Pons (tissue), 1 donor: ENCODE measurements at regions not wholly inside any gene's neighbourhood (a gene's known extent, or its start where the extent isn't known, plus 50 kb on each side); places are given as distances from the start of the nearest gene placed in this dataset.

Experiments used
- DNase-seq: peaks from one replicate; pipeline ENCODE4 v3.0.0-alpha.2; 2016; ENCODE audit warnings: low spot score

- no peak for DNase-seq
Measured at GRCh38 chr21:23455676-23456075, 2151.6 kb downstream of the MRPL39 start.

GRCh38 chr21:23452384-23453083 lies 2154.7 kb downstream of the MRPL39 start:
- DNase-seq, result no peak

GRCh38 chr21:23445307-23445706 lies 2162.0 kb downstream of the MRPL39 start:
- DNase-seq, result no peak

- DNase-seq, result no peak
Measured at GRCh38 chr21:23438081-23438480, 2169.2 kb downstream of the MRPL39 start.

- no peak for DNase-seq
Measured at GRCh38 chr21:23402929-23403520, 2204.3 kb downstream of the MRPL39 start.

GRCh38 chr21:23401278-23401677 lies 2206.0 kb downstream of the MRPL39 start:
- DNase-seq, result no peak

- DNase-seq, result no peak
Measured at GRCh38 chr21:23398726-23399125, 2208.6 kb downstream of the MRPL39 start.

- DNase-seq, result no peak
Measured at GRCh38 chr21:23394458-23394857, 2212.8 kb downstream of the MRPL39 start.

- no peak for DNase-seq
Measured at GRCh38 chr21:23384679-23385078, 2222.6 kb downstream of the MRPL39 start.

- DNase-seq, result no peak
Measured at GRCh38 chr21:23374155-23374554, 2233.1 kb downstream of the MRPL39 start.

GRCh38 chr21:23356905-23357304 lies 2250.4 kb downstream of the MRPL39 start:
- no peak for DNase-seq

- no peak for DNase-seq
Measured at GRCh38 chr21:23316190-23316589, 2291.1 kb downstream of the MRPL39 start.

GRCh38 chr21:23308741-23309140 lies 2298.5 kb downstream of the MRPL39 start:
- DNase-seq, result no peak

- no peak for DNase-seq
Measured at GRCh38 chr21:23307065-23307464, 2300.2 kb downstream of the MRPL39 start.

- no peak for DNase-seq
Measured at GRCh38 chr21:23292292-23292691, 2294.1 kb downstream of the NCAM2 start.

GRCh38 chr21:23281917-23282316 lies 2283.7 kb downstream of the NCAM2 start:
- DNase-seq, result no peak

- DNase-seq, result no peak
Measured at GRCh38 chr21:23249760-23250159, 2251.6 kb downstream of the NCAM2 start.

- DNase-seq, result no peak
Measured at GRCh38 chr21:23247334-23247733, 2249.1 kb downstream of the NCAM2 start.

GRCh38 chr21:23245255-23245654 lies 2247.0 kb downstream of the NCAM2 start:
- no peak for DNase-seq

- DNase-seq, result no peak
Measured at GRCh38 chr21:23223882-23224281, 2225.7 kb downstream of the NCAM2 start.

- DNase-seq, result no peak
Measured at GRCh38 chr21:23218667-23219066, 2220.5 kb downstream of the NCAM2 start.

- no peak for DNase-seq
Measured at GRCh38 chr21:23217597-23217996, 2219.4 kb downstream of the NCAM2 start.

- no peak for DNase-seq
Measured at GRCh38 chr21:23215261-23215660, 2217.1 kb downstream of the NCAM2 start.
